ENCODE measurements at regions not wholly inside any gene's neighbourhood (a gene's known extent, or its start where the extent isn't known, plus 50 kb on each side); places are given as distances from the start of the nearest gene placed in this dataset.
"Not testable (repeated sequence)": the region's sequence is repeated elsewhere in the genome, so short reads cannot be mapped to it uniquely, and the experiment has no call there.

DNA sequence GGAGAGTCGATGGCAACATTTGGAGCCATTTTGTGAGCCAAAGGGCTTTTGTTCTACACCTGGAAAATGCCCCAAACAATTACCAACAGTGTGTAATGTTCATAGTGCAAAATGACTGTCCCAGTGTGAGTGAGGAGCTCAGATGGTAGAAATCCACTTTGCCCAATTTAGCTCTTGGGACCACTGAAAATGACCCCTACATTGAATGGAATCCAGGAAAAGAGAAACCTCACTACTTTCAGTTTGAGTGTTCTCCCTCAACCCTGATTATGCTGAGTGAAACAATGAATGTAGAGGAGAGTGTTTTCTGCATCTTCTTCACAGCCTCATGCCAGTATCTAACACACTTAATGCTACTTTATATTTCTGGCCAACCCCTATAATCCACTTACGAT, 84.9 kb upstream of the NRN1 start:
- TF ChIP-seq POLR2A (IDR thresholded peaks at IDR 0.05) (no peak), CTCF (IDR thresholded peaks at IDR 0.05) (no peak)
- no peaks in the 10 kb centered on the region for H3K36me3 ChIP-seq (ENCODE audit: low read depth, missing control alignments)
- H3K27ac ChIP-seq, result no peak overlapping the region
- intact Hi-C loops (cut with DNase I; ENCODE audit: low total_unique reads), result no loop called here
- 89 to 92% methylated on average over 2 of the region's 2 CpGs for WGBS, 2 donors
- no peaks in the 10 kb centered on the region for H3K4me1 ChIP-seq
- no peak for DNase-seq
- no peaks in the 10 kb centered on the region for H3K9me3 ChIP-seq
- no peaks in the 10 kb centered on the region for H3K27me3 ChIP-seq
- H3K4me3 ChIP-seq, result no peak overlapping the region

- no peak overlapping the region for H3K4me3 ChIP-seq
- no peak for TF ChIP-seq POLR2A (IDR thresholded peaks at IDR 0.05)
- no peaks in the 10 kb centered on the region for H3K4me1 ChIP-seq
- intact Hi-C loops (cut with DNase I; ENCODE audit: low total_unique reads), result no loop called here
- H3K9me3 ChIP-seq, result no peaks in the 10 kb centered on the region
- no peak for DNase-seq
- no peak overlapping the region for H3K27ac ChIP-seq
- no peaks in the 10 kb centered on the region for H3K27me3 ChIP-seq
- 86 to 91% methylated on average over 5 of the region's 5 CpGs for WGBS, 2 donors
- H3K36me3 ChIP-seq (ENCODE audit: low read depth, missing control alignments), result no peaks in the 10 kb centered on the region
Measured at GRCh38 chr6:6090861-6091607, 84.3 kb upstream of the NRN1 start.

- no peak for DNase-seq
- no peak overlapping the region for H3K4me3 ChIP-seq
- WGBS, 2 donors, result 39 to 60% methylated on average over 4 of the region's 4 CpGs
- no peak for TF ChIP-seq CTCF (IDR thresholded peaks at IDR 0.05)
- TF ChIP-seq POLR2A (IDR thresholded peaks at IDR 0.05), result no peak
- no peaks in the 10 kb centered on the region for H3K27me3 ChIP-seq
- H3K9me3 ChIP-seq, result no peaks in the 10 kb centered on the region
- intact Hi-C loops (cut with DNase I; ENCODE audit: low total_unique reads), result no loop called here
- no peak overlapping the region for H3K27ac ChIP-seq
- no peaks in the 10 kb centered on the region for H3K36me3 ChIP-seq (ENCODE audit: low read depth, missing control alignments)
- H3K4me1 ChIP-seq, result no peaks in the 10 kb centered on the region
Measured at GRCh38 chr6:6085928-6086668, 79.4 kb upstream of the NRN1 start.

DNA sequence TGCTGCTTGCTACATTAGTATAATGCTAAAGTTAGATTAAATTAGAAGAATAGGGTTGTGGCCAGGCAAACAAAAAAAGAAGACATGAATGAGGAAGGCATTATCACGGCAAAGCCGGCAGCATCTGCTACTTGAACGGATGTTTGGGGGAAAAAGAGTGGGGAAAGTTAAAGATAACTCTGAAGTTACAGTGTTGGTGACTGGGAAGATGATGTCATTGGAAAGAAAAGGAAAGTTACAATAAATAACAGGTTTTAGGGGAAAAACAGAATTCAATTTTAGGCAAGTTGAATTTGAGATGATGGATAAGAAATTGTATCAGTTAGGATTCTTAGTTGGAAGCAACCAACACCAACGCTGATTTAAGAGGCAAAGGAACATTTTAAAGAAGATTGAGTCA, 74.2 kb upstream of the NRN1 start:
- H3K27me3 ChIP-seq, result no peaks in the 10 kb centered on the region
- DNase-seq, result no peak
- TF ChIP-seq POLR2A (IDR thresholded peaks at IDR 0.05) (no peak), CTCF (IDR thresholded peaks at IDR 0.05) (no peak)
- intact Hi-C loops (cut with DNase I; ENCODE audit: low total_unique reads), result no loop called here
- H3K36me3 ChIP-seq (ENCODE audit: low read depth, missing control alignments), result no peaks in the 10 kb centered on the region
- no peaks in the 10 kb centered on the region for H3K4me1 ChIP-seq
- H3K4me3 ChIP-seq, result no peak overlapping the region
- 82 to 93% methylated on average over 4 of the region's 4 CpGs for WGBS, 2 donors
- H3K9me3 ChIP-seq, result no peaks in the 10 kb centered on the region
- no peak overlapping the region for H3K27ac ChIP-seq

DNA sequence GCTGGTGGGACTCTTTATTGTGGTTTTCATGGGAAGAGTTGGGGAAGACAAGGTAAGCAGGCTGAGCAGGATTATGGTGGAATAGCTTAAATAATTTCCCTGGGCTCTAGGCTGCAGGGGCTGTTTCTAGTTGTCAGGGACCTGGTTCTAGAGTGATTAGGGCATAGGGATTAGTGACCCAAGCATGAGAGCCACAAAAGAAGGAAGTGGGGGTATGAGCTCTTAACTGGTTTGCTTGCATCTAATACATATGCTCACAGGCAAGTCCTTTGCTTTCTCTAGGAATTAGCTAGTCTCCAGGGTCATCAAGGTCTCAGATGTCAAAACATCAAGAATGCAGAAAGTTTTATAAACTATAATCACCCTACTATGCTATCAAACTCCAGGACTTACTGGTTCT, 67.5 kb upstream of the NRN1 start:
- Histone ChIP-seq H3K27ac (no peak overlapping the region), H3K4me1 (no peaks in the 10 kb centered on the region), H3K36me3 (ENCODE audit: low read depth, missing control alignments) (no peaks in the 10 kb centered on the region), H3K4me3 (no peak overlapping the region), H3K9me3 (no peaks in the 10 kb centered on the region), H3K27me3 (no peaks in the 10 kb centered on the region)
- no peak for DNase-seq
- TF ChIP-seq CTCF (IDR thresholded peaks at IDR 0.05) (no peak), POLR2A (IDR thresholded peaks at IDR 0.05) (no peak)
- intact Hi-C loops (cut with DNase I; ENCODE audit: low total_unique reads), result no loop called here

GRCh38 chr6:6068157-6068556, 61.4 kb upstream of the NRN1 start:
- H3K27ac ChIP-seq; DNase-seq; H3K9me3 ChIP-seq; H3K27me3 ChIP-seq; H3K36me3 ChIP-seq (ENCODE audit: low read depth, missing control alignments); intact Hi-C loops (cut with DNase I; ENCODE audit: low total_unique reads); H3K4me1 ChIP-seq; H3K4me3 ChIP-seq: not testable (repeated sequence)
- WGBS, 2 donors, result 85 to 93% methylated on average over 5 of the region's 5 CpGs
